ENCODE measurements at regions not wholly inside any gene's neighbourhood (a gene's known extent, or its start where the extent isn't known, plus 50 kb on each side); places are given as distances from the start of the nearest gene placed in this dataset.
"Not testable (repeated sequence)": the region's sequence is repeated elsewhere in the genome, so short reads cannot be mapped to it uniquely, and the experiment has no call there.

GRCh38 chr18:78429127-78430108, 550.2 kb upstream of the SALL3 start:
- no peak for DNase-seq

- no peak for DNase-seq
These were observed 549.4 kb upstream of the SALL3 start for GRCh38 chr18:78430131-78430758.

- DNase-seq = no peak
These were observed 548.0 kb upstream of the SALL3 start for GRCh38 chr18:78431606-78432005.

- DNase-seq = no peak
These were observed 546.1 kb upstream of the SALL3 start for GRCh38 chr18:78433562-78433961.

- no peak for DNase-seq
These were observed 543.5 kb upstream of the SALL3 start for GRCh38 chr18:78436110-78436509.

GRCh38 chr18:78438235-78438634, 541.4 kb upstream of the SALL3 start:
- not testable (repeated sequence) for DNase-seq

GRCh38 chr18:78445880-78446279, 533.7 kb upstream of the SALL3 start:
- no peak for DNase-seq

- no peak for DNase-seq
These were observed 532.4 kb upstream of the SALL3 start for GRCh38 chr18:78447211-78447610.

- no peak for DNase-seq
These were observed 531.5 kb upstream of the SALL3 start for GRCh38 chr18:78448106-78448505.

GRCh38 chr18:78448591-78448990, 531.0 kb upstream of the SALL3 start:
- DNase-seq = no peak

- DNase-seq = no peak
These were observed 525.4 kb upstream of the SALL3 start for GRCh38 chr18:78454221-78454620.

- DNase-seq = no peak
These were observed 524.2 kb upstream of the SALL3 start for GRCh38 chr18:78455386-78455785.

GRCh38 chr18:78457011-78457410, 522.6 kb upstream of the SALL3 start:
- DNase-seq = no peak

- DNase-seq = no peak
These were observed 521.9 kb upstream of the SALL3 start for GRCh38 chr18:78457731-78458130.

- no peak for DNase-seq
These were observed 521.3 kb upstream of the SALL3 start for GRCh38 chr18:78458356-78458755.

- no peak for DNase-seq
These were observed 520.0 kb upstream of the SALL3 start for GRCh38 chr18:78459668-78460067.

GRCh38 chr18:78460558-78460957, 519.1 kb upstream of the SALL3 start:
- DNase-seq = no peak

- DNase-seq = no peak
These were observed 506.1 kb upstream of the SALL3 start for GRCh38 chr18:78473563-78473962.

GRCh38 chr18:78477840-78478239, 501.8 kb upstream of the SALL3 start:
- DNase-seq = no peak

- no peak for DNase-seq
These were observed 500.2 kb upstream of the SALL3 start for GRCh38 chr18:78479443-78479842.

GRCh38 chr18:78480262-78481054, 499.2 kb upstream of the SALL3 start:
- no peak for DNase-seq

GRCh38 chr18:78482378-78482777, 497.2 kb upstream of the SALL3 start:
- DNase-seq = no peak

- no peak for DNase-seq
These were observed 492.0 kb upstream of the SALL3 start for GRCh38 chr18:78487649-78488048.

All from hematopoietic multipotent progenitor cell treated with erythropoietin and hydrocortisone succinate and interleukin-3 and kit ligand, for 6 days (in vitro differentiated cells).